Neural cell (in vitro differentiated cells): ENCODE measurements at regions not wholly inside any gene's neighbourhood (a gene's known extent, or its start where the extent isn't known, plus 50 kb on each side); places are given as distances from the start of the nearest gene placed in this dataset.

Source experiments
- H2AFZ ChIP-seq: fragments of 200-600, 300-800 bp; sonication (generic), shearing (Covaris generic); 2 replicates; pipeline ENCODE4 v1.6.0; 2014; ENCODE audit warnings: low read depth, mild to moderate bottlenecking, antibody characterized with exemption, low read length, moderate library complexity
- H3F3A ChIP-seq: fragments of 200-600 bp; shearing (Covaris generic); 2 replicates; pipeline ENCODE4 v1.6.1; 2016; ENCODE audit warnings: mild to moderate bottlenecking, moderate library complexity, mixed read lengths, antibody characterized with exemption, low read length; ENCODE audit not compliant: insufficient read depth, poor library complexity, severe bottlenecking
- H3K27ac ChIP-seq: fragments of 200-600, 300-800 bp; sonication (generic), shearing (Covaris generic); 2 replicates; pipeline ENCODE4 v1.5.1; 2014; ENCODE audit warnings: mild to moderate bottlenecking, low read length, moderate library complexity
- H3K27me3 ChIP-seq: fragments of 300-800, 200-600 bp; sonication (generic), shearing (Covaris generic); 2 replicates; pipeline ENCODE4 v1.6.0; 2014; ENCODE audit warnings: mild to moderate bottlenecking, low read depth, low read length, moderate library complexity; ENCODE audit not compliant: insufficient read depth
- H3K36me3 ChIP-seq: fragments of 300-800, 200-600 bp; sonication (generic), shearing (Covaris generic); 2 replicates; pipeline ENCODE4 v1.5.1; 2014; ENCODE audit warnings: mild to moderate bottlenecking, antibody characterized with exemption, low read length, moderate library complexity; ENCODE audit not compliant: insufficient read depth
- H3K4me2 ChIP-seq: fragments of 300-800, 200-600 bp; sonication (generic), shearing (Covaris generic); 2 replicates; pipeline ENCODE4 v1.6.0; 2014; ENCODE audit warnings: mild to moderate bottlenecking, low read length
- H3K4me3 ChIP-seq: fragments of 300-800, 200-600 bp; sonication (generic), shearing (Covaris generic); 2 replicates; pipeline ENCODE4 v1.5.1; 2014; ENCODE audit warnings: mild to moderate bottlenecking, low read length, moderate library complexity
- H3K79me2 ChIP-seq: fragments of 200-600 bp; shearing (Covaris generic); replicated peaks from 2 replicates; pipeline ENCODE4 v1.6.0; 2014; ENCODE audit warnings: mild to moderate bottlenecking, low read length, moderate library complexity; ENCODE audit not compliant: insufficient read depth
- H3K9ac ChIP-seq: fragments of 300-800, 200-600 bp; sonication (generic), shearing (Covaris generic); 2 replicates; pipeline ENCODE4 v1.6.1; 2016; ENCODE audit warnings: mild to moderate bottlenecking, low read length, mixed read lengths
- H3K9me2 ChIP-seq: fragments of 200-600 bp; shearing (Covaris generic); 2 replicates; pipeline ENCODE4 v1.6.1; 2016; ENCODE audit warnings: mild to moderate bottlenecking, low read length, mixed read lengths; ENCODE audit not compliant: insufficient read depth
- H3K9me3 ChIP-seq: fragments of 200-600, 300-800 bp; sonication (generic), shearing (Covaris generic); 2 replicates; pipeline ENCODE4 v1.6.1; 2016; ENCODE audit warnings: mild to moderate bottlenecking, mixed run types, low read length, moderate library complexity, mixed read lengths
- H4K20me1 ChIP-seq: fragments of 200-600 bp; shearing (Covaris generic); 2 replicates; pipeline ENCODE4 v1.6.1; 2016; ENCODE audit warnings: mild to moderate bottlenecking, mixed run types; ENCODE audit not compliant: insufficient read depth
- CTCF ChIP-seq: fragments of 450-650 bp; IDR thresholded peaks from 2 replicates; pipeline ENCODE4 v1.5.1; 2014; ENCODE audit warnings: antibody characterized with exemption, mild to moderate bottlenecking, moderate library complexity; ENCODE audit not compliant: poor library complexity, severe bottlenecking
- EP300 ChIP-seq: fragments of 450-650 bp; conservative IDR thresholded peaks from 2 replicates; pipeline ENCODE4 v1.6.1; 2014; ENCODE audit warnings: antibody characterized with exemption, mild to moderate bottlenecking, moderate library complexity; ENCODE audit not compliant: poor library complexity, severe bottlenecking
- EZH2 ChIP-seq: fragments of 200-600, 300-800 bp; shearing (Covaris generic), sonication (generic); IDR thresholded peaks from 2 replicates; pipeline ENCODE4 v1.6.1; 2014; ENCODE audit warnings: antibody characterized with exemption, low read length, borderline replicate concordance, mild to moderate bottlenecking; ENCODE audit not compliant: insufficient read depth, poor library complexity, severe bottlenecking
- MXI1 ChIP-seq: fragments of 450-650 bp; conservative IDR thresholded peaks from 2 replicates; pipeline ENCODE4 v1.6.1; 2014; ENCODE audit warnings: antibody characterized with exemption, mild to moderate bottlenecking; ENCODE audit not compliant: poor library complexity, severe bottlenecking
- POLR2AphosphoS5 ChIP-seq: IDR thresholded peaks from 2 replicates; pipeline ENCODE4 v1.6.1; 2012
- RAD21 ChIP-seq: fragments of 450-650 bp; conservative IDR thresholded peaks from 2 replicates; pipeline ENCODE4 v1.6.1; 2014; ENCODE audit warnings: antibody characterized with exemption, mild to moderate bottlenecking, moderate library complexity
- REST ChIP-seq: IDR thresholded peaks from 2 replicates; pipeline ENCODE4 v1.6.1; 2012; ENCODE audit warnings: borderline replicate concordance
- SMC3 ChIP-seq: fragments of 450-650 bp; conservative IDR thresholded peaks from 2 replicates; pipeline ENCODE4 v1.6.1; 2014; ENCODE audit warnings: antibody characterized with exemption, mild to moderate bottlenecking, moderate library complexity; ENCODE audit not compliant: poor library complexity
- TAF1 ChIP-seq: IDR thresholded peaks from 2 replicates; pipeline ENCODE4 v1.6.1; 2012; ENCODE audit warnings: low read depth

- Histone ChIP-seq H3K27ac (no peak overlapping the region), H3K79me2 (no peaks in the 10 kb centered on the region), H2AFZ (no peak overlapping the region), H3K9me2 (no peaks in the 10 kb centered on the region), H3K27me3 (no peaks in the 10 kb centered on the region), H3K9ac (no peak overlapping the region), H3K36me3 (no peaks in the 10 kb centered on the region), H3K9me3 (no peaks in the 10 kb centered on the region), H4K20me1 (no peaks in the 10 kb centered on the region), H3F3A (no peaks in the 10 kb centered on the region), H3K4me2 (no peak overlapping the region), H3K4me3 (no peak overlapping the region)
- no peak for TF ChIP-seq CTCF
- no peak for TF ChIP-seq TAF1
- no peak for TF ChIP-seq SMC3
- TF ChIP-seq MXI1: no peak
- no peak for TF ChIP-seq RAD21
- TF ChIP-seq REST: no peak
- TF ChIP-seq EP300: no peak
These were observed 366.2 kb upstream of the CLNK start for GRCh38 chr4:11050766-11051165.

- Histone ChIP-seq H3K27me3 (no peaks in the 10 kb centered on the region), H3K36me3 (no peaks in the 10 kb centered on the region), H3K79me2 (no peaks in the 10 kb centered on the region), H4K20me1 (no peaks in the 10 kb centered on the region), H3K9me2 (no peaks in the 10 kb centered on the region), H3F3A (no peaks in the 10 kb centered on the region), H2AFZ (no peak overlapping the region), H3K27ac (no peak overlapping the region), H3K9me3 (no peaks in the 10 kb centered on the region), H3K4me3 (no peak overlapping the region), H3K4me2 (no peak overlapping the region), H3K9ac (no peak overlapping the region)
- no peak for TF ChIP-seq EP300
- TF ChIP-seq REST: no peak
- TF ChIP-seq RAD21: no peak
- no peak for TF ChIP-seq MXI1
- no peak for TF ChIP-seq EZH2
- TF ChIP-seq CTCF: no peak
- no peak for TF ChIP-seq POLR2AphosphoS5
- TF ChIP-seq TAF1: no peak
- TF ChIP-seq SMC3: no peak
These were observed 364.4 kb upstream of the CLNK start for GRCh38 chr4:11049001-11049400.
